ENCODE measurements at regions not wholly inside any gene's neighbourhood (a gene's known extent, or its start where the extent isn't known, plus 50 kb on each side); places are given as distances from the start of the nearest gene placed in this dataset.

GRCh38 chr1:60413091-60413490, 339.5 kb upstream of the C1orf87 start:
- TF ChIP-seq CTCF (IDR thresholded peaks at IDR 0.05 in 2 of 3, conservative IDR thresholded peaks at IDR 0.05 in 1 of 3; ENCODE audit: borderline replicate concordance in 1 of 3, insufficient read depth in 1 of 3, low read depth in 2 of 3, low read length in 2 of 3) (no peak), RAD21 (IDR thresholded peaks at IDR 0.05; ENCODE audit: low read depth) (no peak), POLR2A (IDR thresholded peaks at IDR 0.05; ENCODE audit: borderline replicate concordance, extremely low read depth, insufficient read depth, insufficient read length) (no peak)

Data from HCT116 (cell line).